ENCODE measurements at regions not wholly inside any gene's neighbourhood (a gene's known extent, or its start where the extent isn't known, plus 50 kb on each side); places are given as distances from the start of the nearest gene placed in this dataset.

GRCh38 chr5:133713209-133713608 is 100.9 kb upstream of the FSTL4 start:
- no peak for DNase-seq (ENCODE audit: low spot score)
- in situ Hi-C loops (cut with MboI; ENCODE audit: low pct_unique_long_range_greater_than_20kb, low sequenced_read_pairs, unreplicated experiment) = no loop called here
- TF ChIP-seq, protein P1, sequence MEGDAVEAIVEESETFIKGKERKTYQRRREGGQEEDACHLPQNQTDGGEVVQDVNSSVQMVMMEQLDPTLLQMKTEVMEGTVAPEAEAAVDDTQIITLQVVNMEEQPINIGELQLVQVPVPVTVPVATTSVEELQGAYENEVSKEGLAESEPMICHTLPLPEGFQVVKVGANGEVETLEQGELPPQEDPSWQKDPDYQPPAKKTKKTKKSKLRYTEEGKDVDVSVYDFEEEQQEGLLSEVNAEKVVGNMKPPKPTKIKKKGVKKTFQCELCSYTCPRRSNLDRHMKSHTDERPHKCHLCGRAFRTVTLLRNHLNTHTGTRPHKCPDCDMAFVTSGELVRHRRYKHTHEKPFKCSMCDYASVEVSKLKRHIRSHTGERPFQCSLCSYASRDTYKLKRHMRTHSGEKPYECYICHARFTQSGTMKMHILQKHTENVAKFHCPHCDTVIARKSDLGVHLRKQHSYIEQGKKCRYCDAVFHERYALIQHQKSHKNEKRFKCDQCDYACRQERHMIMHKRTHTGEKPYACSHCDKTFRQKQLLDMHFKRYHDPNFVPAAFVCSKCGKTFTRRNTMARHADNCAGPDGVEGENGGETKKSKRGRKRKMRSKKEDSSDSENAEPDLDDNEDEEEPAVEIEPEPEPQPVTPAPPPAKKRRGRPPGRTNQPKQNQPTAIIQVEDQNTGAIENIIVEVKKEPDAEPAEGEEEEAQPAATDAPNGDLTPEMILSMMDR (IDR thresholded peaks at IDR 0.05; ENCODE audit: extremely low read depth, insufficient read depth, missing control alignments) = no peak

DNA sequence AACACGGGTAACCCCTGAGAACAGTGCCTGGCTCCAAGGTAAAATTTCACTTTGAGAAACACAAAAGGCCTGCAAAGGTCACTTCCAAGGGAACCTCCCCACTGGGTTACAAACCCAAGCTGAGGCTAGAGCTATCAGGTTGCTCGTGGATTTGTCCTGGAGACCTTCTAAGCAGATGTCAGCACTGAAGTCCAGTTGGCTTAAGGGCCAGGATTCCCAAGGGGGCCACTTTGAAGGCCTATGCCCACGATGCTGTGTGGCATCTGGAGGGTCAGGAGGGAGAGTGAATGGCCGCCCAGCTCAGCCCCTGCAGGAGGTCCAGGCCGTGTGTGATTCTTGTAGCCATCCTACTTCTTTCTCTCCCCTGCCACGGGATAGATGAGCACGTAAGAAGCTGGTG is 100.2 kb upstream of the FSTL4 start:
- in situ Hi-C loops (cut with MboI; ENCODE audit: low pct_unique_long_range_greater_than_20kb, low sequenced_read_pairs, unreplicated experiment) = no loop called here
- TF ChIP-seq, protein P1 (IDR thresholded peaks at IDR 0.05; ENCODE audit: extremely low read depth, insufficient read depth, missing control alignments) = no peak
- no peak for DNase-seq (ENCODE audit: low spot score)

DNA sequence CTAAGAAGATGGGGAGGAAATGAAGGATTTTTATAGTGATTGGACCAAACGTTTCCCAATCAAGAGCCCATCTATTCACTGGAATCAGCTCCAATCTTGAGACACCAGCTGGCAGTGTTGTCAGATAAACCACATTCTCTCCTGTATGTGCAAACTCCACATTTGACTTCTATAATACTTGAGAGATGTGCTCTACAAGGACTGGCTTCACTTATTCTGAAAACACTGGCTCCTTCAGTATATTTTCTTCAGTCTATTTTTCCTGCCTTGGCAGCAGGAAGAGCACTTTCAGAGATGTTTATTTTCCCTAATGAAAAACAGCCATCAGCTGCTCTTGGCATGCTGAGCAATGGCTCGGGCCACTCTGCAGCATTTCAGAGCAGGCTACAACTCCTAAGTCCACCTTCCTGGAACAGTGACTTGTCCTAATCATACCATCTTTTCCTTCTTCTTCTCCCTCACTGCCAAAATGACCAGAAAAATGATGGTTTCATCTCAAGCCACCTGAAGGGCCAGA is 96.9 kb upstream of the FSTL4 start:
- in situ Hi-C loops (cut with MboI; ENCODE audit: low pct_unique_long_range_greater_than_20kb, low sequenced_read_pairs, unreplicated experiment) = no loop called here
- DNase-seq (ENCODE audit: low spot score) = no peak
- TF ChIP-seq, protein P1 (IDR thresholded peaks at IDR 0.05; ENCODE audit: extremely low read depth, insufficient read depth, missing control alignments) = no peak

- in situ Hi-C loops (cut with MboI; ENCODE audit: low pct_unique_long_range_greater_than_20kb, low sequenced_read_pairs, unreplicated experiment) = no loop called here
- TF ChIP-seq, protein P1 (IDR thresholded peaks at IDR 0.05; ENCODE audit: extremely low read depth, insufficient read depth, missing control alignments) = no peak
- DNase-seq (ENCODE audit: low spot score) = no peak
Observed at GRCh38 chr5:133708331-133708850, 96.0 kb upstream of the FSTL4 start.

GRCh38 chr5:133707629-133708028 is 95.3 kb upstream of the FSTL4 start:
- TF ChIP-seq, protein P1 (IDR thresholded peaks at IDR 0.05; ENCODE audit: extremely low read depth, insufficient read depth, missing control alignments) = no peak
- in situ Hi-C loops (cut with MboI; ENCODE audit: low pct_unique_long_range_greater_than_20kb, low sequenced_read_pairs, unreplicated experiment) = no loop called here
- DNase-seq (ENCODE audit: low spot score) = no peak

GRCh38 chr5:133706506-133707430 is 94.4 kb upstream of the FSTL4 start:
- no peak for DNase-seq (ENCODE audit: low spot score)
- TF ChIP-seq, protein P1 (IDR thresholded peaks at IDR 0.05; ENCODE audit: extremely low read depth, insufficient read depth, missing control alignments) = no peak
- in situ Hi-C loops (cut with MboI; ENCODE audit: low pct_unique_long_range_greater_than_20kb, low sequenced_read_pairs, unreplicated experiment) = no loop called here

Data from GM13977 (cell line).